Fibroblast of lung (primary cell): ENCODE measurements at regions not wholly inside any gene's neighbourhood (a gene's known extent, or its start where the extent isn't known, plus 50 kb on each side); places are given as distances from the start of the nearest gene placed in this dataset.
A peak's percentile ranks its signal among the peaks of the same experiment; 100 is the strongest.
"Not testable (repeated sequence)": the region's sequence is repeated elsewhere in the genome, so short reads cannot be mapped to it uniquely, and the experiment has no call there.

ENCODE experiments used
- DNase-seq, 2 donors: peaks; one replicate each; pipeline versions ENCODE4 v3.0.0 to v3.0.0-alpha.2; 2010; ENCODE audit warnings: low read depth in 2 of 2
- H2AFZ ChIP-seq: 2 replicates; pipeline ENCODE4 v1.5.1; 2012; ENCODE audit warnings: low read length, control low read depth, inconsistent platforms
- H3K27ac ChIP-seq: 2 replicates; pipeline ENCODE4 v1.5.1; 2011; ENCODE audit warnings: low read length, control low read depth; ENCODE audit not compliant: insufficient read depth
- H3K27me3 ChIP-seq: 2 replicates; pipeline ENCODE4 v1.5.1; 2011; ENCODE audit warnings: mild to moderate bottlenecking, low read length; ENCODE audit not compliant: control insufficient read depth, insufficient read depth
- H3K36me3 ChIP-seq: 2 replicates; pipeline ENCODE4 v1.5.1; 2011; ENCODE audit warnings: low read length; ENCODE audit not compliant: control insufficient read depth, insufficient read depth
- H3K4me1 ChIP-seq: 2 replicates; pipeline ENCODE4 v1.5.1; 2011; ENCODE audit warnings: low read length; ENCODE audit not compliant: control insufficient read depth, insufficient read depth; ENCODE audit errors: extremely low read depth
- H3K4me2 ChIP-seq: 2 replicates; pipeline ENCODE4 v1.5.1; 2011; ENCODE audit warnings: low read length, control low read depth; ENCODE audit not compliant: insufficient read depth; ENCODE audit errors: extremely low read depth
- H3K4me3 ChIP-seq, 4 experiments: fragments of 200-600 bp in 1 of 4; sonication (generic) in 1 of 4; replicated peaks in 1 of 4; 2 replicates each; pipeline ENCODE4 v1.5.1; 2011 to 2016; ENCODE audit warnings: low read length in 4 of 4, low read depth in 3 of 4, mild to moderate bottlenecking in 3 of 4, control low read depth in 2 of 4, inconsistent platforms in 1 of 4, mixed read lengths in 1 of 4; ENCODE audit not compliant: insufficient read depth in 1 of 4; ENCODE audit errors: control extremely low read depth in 1 of 4
- H3K79me2 ChIP-seq: 2 replicates; pipeline ENCODE4 v1.5.1; 2012; ENCODE audit warnings: mild to moderate bottlenecking, low read length, inconsistent platforms; ENCODE audit not compliant: control insufficient read depth, insufficient read depth
- H3K9ac ChIP-seq: 2 replicates; pipeline ENCODE4 v1.5.1; 2011; ENCODE audit warnings: mild to moderate bottlenecking, low read length, control low read depth; ENCODE audit not compliant: insufficient read depth
- H3K9me3 ChIP-seq: 2 replicates; pipeline ENCODE4 v1.5.1; 2012; ENCODE audit warnings: low read depth, low read length; ENCODE audit not compliant: control insufficient read depth, insufficient read depth
- H4K20me1 ChIP-seq: 2 replicates; pipeline ENCODE4 v1.5.1; 2011; ENCODE audit warnings: low read length; ENCODE audit not compliant: control insufficient read depth, insufficient read depth; ENCODE audit errors: extremely low read depth
- CTCF ChIP-seq, 2 donors: IDR thresholded peaks in 1 of 2; conservative IDR thresholded peaks in 1 of 2; 1 replicate in 1 of 2; 2 replicates in 1 of 2; pipeline ENCODE4 v1.5.1; 2011 to 2012; ENCODE audit warnings: low read length in 2 of 2, control low read depth in 1 of 2, inconsistent platforms in 1 of 2, low read depth in 1 of 2, mild to moderate bottlenecking in 1 of 2
- EZH2 ChIP-seq: IDR thresholded peaks from 2 replicates; pipeline ENCODE4 v1.5.1; 2012; ENCODE audit warnings: low read length, control low read depth, mild to moderate bottlenecking; ENCODE audit errors: missing control alignments

DNA sequence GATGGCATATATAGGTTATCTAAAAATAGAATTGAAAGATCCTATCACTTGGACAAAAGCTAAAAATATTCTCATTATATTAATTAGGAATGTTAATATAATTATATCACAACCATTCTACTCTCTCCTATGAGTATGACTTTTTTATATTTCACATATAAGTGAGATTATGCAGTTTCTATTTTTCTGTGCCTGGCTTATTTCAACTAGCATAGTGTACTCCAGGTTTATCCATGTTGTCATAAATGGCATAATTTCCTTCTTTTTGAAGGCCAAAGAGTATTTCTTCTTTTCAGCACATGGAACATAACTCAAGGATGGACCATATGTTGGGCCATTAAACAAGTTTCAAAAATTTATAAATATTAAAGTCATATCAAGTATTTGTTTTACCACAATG lies 421.2 kb upstream of the CTSO start:
- DNase-seq = no peak
- Histone ChIP-seq H4K20me1 (no peaks in the 10 kb centered on the region), H3K4me1 (peaks cover 4% of the 10 kb centered on the region), H2AFZ (no peak overlapping the region), H3K4me2 (no peak overlapping the region), H3K27me3 (no peaks in the 10 kb centered on the region), H3K4me3 (no peak overlapping the region), H3K9me3 (no peaks in the 10 kb centered on the region), H3K36me3 (no peaks in the 10 kb centered on the region), H3K79me2 (no peaks in the 10 kb centered on the region), H3K9ac (no peak overlapping the region), H3K27ac (no peak overlapping the region)
- TF ChIP-seq EZH2 (no peak), CTCF (conservative IDR thresholded peaks at IDR 0.05 in 1 of 2, IDR thresholded peaks at IDR 0.05 in 1 of 2; ENCODE audit: low read depth in 1 of 2, low read length in 2 of 2) (no peak)

DNA sequence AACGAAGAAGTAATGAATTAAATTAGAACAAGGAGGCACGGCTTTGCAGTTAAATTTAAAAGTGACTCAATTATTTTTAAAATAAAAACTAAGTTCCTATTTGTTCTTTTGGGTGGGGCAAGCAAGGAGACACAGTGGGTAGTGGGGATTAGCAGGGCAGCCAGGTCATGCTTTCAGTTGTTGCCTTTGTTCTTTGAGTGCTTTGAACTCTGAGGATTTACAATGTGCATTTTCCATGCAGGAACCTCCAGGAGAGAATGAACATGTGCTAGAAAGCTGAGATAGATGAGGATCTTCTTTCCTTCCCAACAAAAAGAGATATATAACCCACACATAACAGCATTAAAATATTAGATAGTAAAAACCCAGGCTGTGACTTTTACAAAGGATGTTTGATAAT lies 420.4 kb upstream of the CTSO start:
- Histone ChIP-seq H2AFZ (no peak overlapping the region), H3K9ac (no peak overlapping the region), H4K20me1 (no peaks in the 10 kb centered on the region), H3K4me3 (no peak overlapping the region), H3K27me3 (no peaks in the 10 kb centered on the region), H3K79me2 (no peaks in the 10 kb centered on the region), H3K27ac (no peak overlapping the region), H3K9me3 (no peaks in the 10 kb centered on the region), H3K36me3 (no peaks in the 10 kb centered on the region), H3K4me1 (peaks cover 4% of the 10 kb centered on the region), H3K4me2 (no peak overlapping the region)
- no peak for DNase-seq
- TF ChIP-seq EZH2 (no peak), CTCF (conservative IDR thresholded peaks at IDR 0.05 in 1 of 2, IDR thresholded peaks at IDR 0.05 in 1 of 2; ENCODE audit: low read depth in 1 of 2, low read length in 2 of 2) (no peak)

GRCh38 chr4:156367502-156367901 lies 413.8 kb upstream of the CTSO start:
- not testable (repeated sequence) for H3K36me3 ChIP-seq, H3K4me2 ChIP-seq, H3K4me3 ChIP-seq, DNase-seq, H4K20me1 ChIP-seq, H3K4me1 ChIP-seq, H3K27ac ChIP-seq, H3K27me3 ChIP-seq, H3K9me3 ChIP-seq, H3K9ac ChIP-seq, H2AFZ ChIP-seq, H3K79me2 ChIP-seq

DNA sequence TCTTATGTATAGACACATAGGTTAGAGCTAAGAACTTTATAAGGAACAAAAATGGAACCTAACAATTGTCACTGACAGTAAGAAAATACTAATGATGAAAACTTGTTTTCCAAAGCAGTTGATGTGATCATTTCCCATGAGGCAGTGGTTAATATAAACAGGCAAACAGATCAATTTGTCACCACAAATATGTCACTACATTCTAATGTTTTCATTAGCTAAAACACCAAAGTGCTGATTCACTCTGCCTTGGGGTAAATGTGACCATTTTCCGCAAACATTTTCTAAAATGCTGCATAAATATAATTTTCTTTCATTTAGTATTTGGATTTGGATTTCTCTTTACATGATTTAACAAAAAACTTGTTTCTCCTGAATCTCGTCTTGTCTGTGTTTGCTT lies 408.9 kb upstream of the CTSO start:
- Histone ChIP-seq H3K9ac (no peak overlapping the region), H3K27ac (no peak overlapping the region), H3K4me3 (no peak overlapping the region), H3K4me1 (no peaks in the 10 kb centered on the region), H3K9me3 (no peaks in the 10 kb centered on the region), H4K20me1 (no peaks in the 10 kb centered on the region), H3K27me3 (no peaks in the 10 kb centered on the region), H3K4me2 (no peak overlapping the region), H3K36me3 (no peaks in the 10 kb centered on the region), H3K79me2 (no peaks in the 10 kb centered on the region), H2AFZ (no peak overlapping the region)
- no peak for TF ChIP-seq EZH2
- TF ChIP-seq CTCF (conservative IDR thresholded peaks at IDR 0.05 in 1 of 2, IDR thresholded peaks at IDR 0.05 in 1 of 2; ENCODE audit: low read depth in 1 of 2, low read length in 2 of 2) = no peak
- DNase-seq = peak; percentile 45 to 64
